ENCODE measurements at regions not wholly inside any gene's neighbourhood (a gene's known extent, or its start where the extent isn't known, plus 50 kb on each side); places are given as distances from the start of the nearest gene placed in this dataset.

DNA sequence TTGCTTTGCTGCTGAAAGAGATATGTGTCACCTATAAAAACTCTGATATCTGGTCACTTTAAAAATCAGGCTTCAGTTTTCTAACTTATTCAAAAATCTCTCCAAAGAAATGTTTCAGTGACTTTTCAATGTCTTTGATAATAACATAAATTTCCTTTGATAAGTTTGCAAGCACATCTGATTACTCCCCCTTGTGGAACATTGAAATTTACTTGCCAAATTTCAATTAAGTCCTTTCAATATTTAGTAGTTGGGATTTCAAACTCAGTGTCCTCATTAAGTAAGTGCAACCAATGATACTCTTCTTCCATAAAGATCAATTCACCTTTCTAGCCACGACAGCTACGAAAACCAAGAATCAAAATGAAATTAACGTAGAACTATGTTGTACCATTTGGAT lies 151.3 kb upstream of the FAM47C start:
- DNase-seq (ENCODE audit: low read depth) = no peak
- no peak overlapping the region for H3K4me3 ChIP-seq (ENCODE audit: low read depth, low read length)
- TF ChIP-seq, protein P1, sequence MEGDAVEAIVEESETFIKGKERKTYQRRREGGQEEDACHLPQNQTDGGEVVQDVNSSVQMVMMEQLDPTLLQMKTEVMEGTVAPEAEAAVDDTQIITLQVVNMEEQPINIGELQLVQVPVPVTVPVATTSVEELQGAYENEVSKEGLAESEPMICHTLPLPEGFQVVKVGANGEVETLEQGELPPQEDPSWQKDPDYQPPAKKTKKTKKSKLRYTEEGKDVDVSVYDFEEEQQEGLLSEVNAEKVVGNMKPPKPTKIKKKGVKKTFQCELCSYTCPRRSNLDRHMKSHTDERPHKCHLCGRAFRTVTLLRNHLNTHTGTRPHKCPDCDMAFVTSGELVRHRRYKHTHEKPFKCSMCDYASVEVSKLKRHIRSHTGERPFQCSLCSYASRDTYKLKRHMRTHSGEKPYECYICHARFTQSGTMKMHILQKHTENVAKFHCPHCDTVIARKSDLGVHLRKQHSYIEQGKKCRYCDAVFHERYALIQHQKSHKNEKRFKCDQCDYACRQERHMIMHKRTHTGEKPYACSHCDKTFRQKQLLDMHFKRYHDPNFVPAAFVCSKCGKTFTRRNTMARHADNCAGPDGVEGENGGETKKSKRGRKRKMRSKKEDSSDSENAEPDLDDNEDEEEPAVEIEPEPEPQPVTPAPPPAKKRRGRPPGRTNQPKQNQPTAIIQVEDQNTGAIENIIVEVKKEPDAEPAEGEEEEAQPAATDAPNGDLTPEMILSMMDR (IDR thresholded peaks at IDR 0.05; ENCODE audit: insufficient read depth, low read length) = no peak

DNA sequence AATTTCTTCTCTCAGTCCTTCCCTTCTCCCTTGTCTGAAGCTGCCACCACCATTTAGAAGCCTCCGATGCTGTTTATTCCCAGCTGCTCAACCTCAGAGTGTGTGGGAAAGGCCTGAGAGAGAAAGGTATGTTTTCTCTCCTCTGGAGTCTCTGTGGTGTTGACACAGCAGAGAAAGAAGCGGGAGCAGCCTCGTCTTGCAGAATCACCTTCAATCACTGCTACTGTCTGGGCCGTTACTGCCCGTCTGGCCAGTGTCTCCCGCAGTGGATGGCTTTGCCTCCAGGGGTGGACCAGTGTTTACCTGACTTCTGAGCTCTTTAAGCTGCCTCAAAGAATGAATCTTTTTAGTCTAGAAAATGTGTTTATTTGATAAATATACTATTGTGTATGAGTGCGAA lies 148.9 kb upstream of the FAM47C start:
- DNase-seq (ENCODE audit: low read depth) = no peak
- TF ChIP-seq, protein P1 (IDR thresholded peaks at IDR 0.05; ENCODE audit: insufficient read depth, low read length) = no peak

DNA sequence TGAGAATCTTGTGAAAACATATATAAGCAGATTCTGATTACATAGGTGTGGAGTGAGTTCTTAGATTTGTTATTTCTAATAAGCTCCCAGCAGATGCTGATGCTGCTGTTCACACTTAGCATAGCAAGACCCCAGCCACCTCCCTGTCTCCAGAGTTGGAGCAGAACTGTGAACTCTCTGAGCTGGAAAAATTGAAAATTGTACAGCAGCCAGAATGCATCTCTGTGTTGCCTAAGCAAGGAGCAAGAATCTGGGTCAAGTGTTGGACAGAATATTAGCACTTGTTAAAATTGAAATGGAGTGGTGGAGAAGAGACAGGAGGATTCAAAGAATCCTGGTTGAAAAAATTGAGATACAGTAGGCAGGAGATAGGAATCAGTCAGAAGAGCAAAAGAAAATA lies 146.6 kb upstream of the FAM47C start:
- DNase-seq (ENCODE audit: low read depth) = no peak
- H3K4me3 ChIP-seq (ENCODE audit: low read depth, low read length) = no peak overlapping the region
- TF ChIP-seq, protein P1 (IDR thresholded peaks at IDR 0.05; ENCODE audit: insufficient read depth, low read length) = no peak

More for the DNA sequence above, 148.9 kb upstream of the FAM47C start:
- no peak overlapping the region for H3K4me3 ChIP-seq (ENCODE audit: low read depth, low read length)

DNA sequence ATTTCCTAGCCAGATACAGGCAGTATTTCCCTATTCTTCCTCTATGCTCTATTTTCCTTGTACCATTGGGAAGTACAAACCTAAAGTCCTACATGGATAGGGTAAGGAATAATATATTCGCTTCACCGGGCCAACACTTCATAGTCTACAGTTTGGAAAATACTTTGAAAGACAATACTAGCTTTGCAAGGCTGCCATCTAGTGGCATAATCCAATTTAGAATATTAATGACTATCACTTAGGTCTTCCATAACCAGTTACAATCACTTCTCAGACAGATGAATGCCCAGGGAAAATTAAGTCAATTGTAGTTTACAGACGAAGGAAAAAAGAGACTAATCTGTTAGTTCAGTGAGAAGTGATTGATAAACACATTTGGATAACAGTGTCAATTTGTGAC lies 141.0 kb upstream of the FAM47C start:
- TF ChIP-seq, protein P1 (IDR thresholded peaks at IDR 0.05; ENCODE audit: insufficient read depth, low read length) = peak; percentile 56
- H3K4me3 ChIP-seq (ENCODE audit: low read depth, low read length) = no peak overlapping the region
- peak; percentile 33 for DNase-seq (ENCODE audit: low read depth)

DNA sequence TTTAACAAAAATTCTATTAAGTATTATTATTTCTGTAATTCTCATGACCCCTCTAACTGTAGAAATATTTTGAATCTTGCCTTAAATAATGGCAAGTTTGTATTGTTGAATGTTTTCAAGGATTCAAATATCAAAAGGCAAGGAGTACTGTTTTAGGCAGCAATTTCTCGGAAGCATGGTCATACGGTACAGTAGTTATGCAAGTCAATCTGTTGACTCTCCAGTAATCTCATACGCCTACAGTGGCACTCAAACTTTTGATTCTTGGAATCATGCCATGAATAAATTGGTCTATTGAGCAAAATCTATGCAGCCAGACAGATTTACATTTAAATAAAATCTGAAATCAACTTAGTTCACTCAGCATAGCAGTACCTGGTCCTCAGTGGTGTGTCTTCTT lies 139.6 kb upstream of the FAM47C start:
- H3K4me3 ChIP-seq (ENCODE audit: low read depth, low read length) = no peak overlapping the region
- TF ChIP-seq, protein P1 (IDR thresholded peaks at IDR 0.05; ENCODE audit: insufficient read depth, low read length) = no peak
- DNase-seq (ENCODE audit: low read depth) = no peak

DNA sequence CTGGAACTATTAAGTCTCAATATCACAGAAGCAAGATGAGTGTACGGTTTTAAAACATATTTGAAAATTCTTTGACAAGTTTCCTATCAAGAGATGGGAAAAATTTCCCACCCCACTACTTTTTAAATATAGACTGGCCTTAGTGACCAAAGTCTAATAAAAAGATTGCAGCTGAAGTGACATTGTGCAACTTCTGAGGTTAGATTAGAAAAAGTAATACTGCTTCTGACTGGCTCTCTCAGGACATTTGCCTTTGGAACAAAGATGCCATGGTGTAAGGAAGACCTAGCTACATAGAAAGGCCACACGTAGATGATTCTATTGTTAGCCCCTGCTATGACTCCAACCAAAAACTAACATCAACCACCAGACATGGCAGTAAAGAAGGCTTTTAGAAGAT lies 138.7 kb upstream of the FAM47C start:
- no peak overlapping the region for H3K4me3 ChIP-seq (ENCODE audit: low read depth, low read length)
- TF ChIP-seq, protein P1 (IDR thresholded peaks at IDR 0.05; ENCODE audit: insufficient read depth, low read length) = no peak
- DNase-seq (ENCODE audit: low read depth) = no peak

DNA sequence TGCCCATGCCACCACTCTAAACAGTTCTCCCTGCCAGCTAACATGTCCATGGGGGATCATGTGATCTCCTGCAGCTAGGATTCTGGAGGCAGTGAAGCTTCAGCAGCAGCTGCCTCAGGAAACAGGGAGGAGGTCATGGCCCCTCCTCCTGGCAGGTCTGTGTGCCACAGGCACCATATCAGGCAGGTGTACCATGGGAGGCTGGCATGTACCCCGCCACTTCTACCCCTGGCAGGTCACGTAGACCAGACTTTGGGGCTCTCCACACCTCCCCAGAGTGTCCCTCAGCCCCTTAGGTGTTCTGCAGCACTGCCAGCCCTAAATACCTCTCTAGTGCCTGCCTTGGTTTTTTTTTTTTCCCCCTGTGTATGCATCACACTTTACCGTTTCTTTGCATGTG lies 110.5 kb upstream of the FAM47C start:
- TF ChIP-seq, protein P1 (IDR thresholded peaks at IDR 0.05; ENCODE audit: insufficient read depth, low read length) = no peak
- no peak for DNase-seq (ENCODE audit: low read depth)
- no peak overlapping the region for H3K4me3 ChIP-seq (ENCODE audit: low read depth, low read length)

All from fibroblast of the aortic adventitia (primary cell).